HTR-8/SVneo (cell line): ENCODE measurements at regions not wholly inside any gene's neighbourhood (a gene's known extent, or its start where the extent isn't known, plus 50 kb on each side); places are given as distances from the start of the nearest gene placed in this dataset.
"Not testable (repeated sequence)": the region's sequence is repeated elsewhere in the genome, so short reads cannot be mapped to it uniquely, and the experiment has no call there.

Experiments used
- DNase-seq: peaks from one replicate; pipeline ENCODE4 v3.0.0; 2011; ENCODE audit warnings: low spot score, mixed read lengths; ENCODE audit not compliant: insufficient read length
- FAIRE-seq: peaks from 2 replicates; lab custom pipeline; 2011; peaks lifted over from hg19 to GRCh38; lab: Jason Lieb, UNC

- not testable (repeated sequence) for FAIRE-seq, DNase-seq
Measured at GRCh38 chr7:65794671-65795391, 78.0 kb upstream of the VKORC1L1 start.

GRCh38 chr7:65795392-65795716 lies 77.5 kb upstream of the VKORC1L1 start:
- not testable (repeated sequence) for FAIRE-seq, DNase-seq

GRCh38 chr7:65796205-65796604 lies 76.7 kb upstream of the VKORC1L1 start:
- FAIRE-seq (no peak), DNase-seq (no peak)

GRCh38 chr7:65797086-65797485 lies 75.8 kb upstream of the VKORC1L1 start:
- not testable (repeated sequence) for DNase-seq, FAIRE-seq

GRCh38 chr7:65797566-65797965 lies 75.3 kb upstream of the VKORC1L1 start:
- FAIRE-seq, DNase-seq: not testable (repeated sequence)

GRCh38 chr7:65798111-65799075 lies 74.5 kb upstream of the VKORC1L1 start:
- no peak for FAIRE-seq
- DNase-seq, result no peak

- FAIRE-seq, DNase-seq: not testable (repeated sequence)
Measured at GRCh38 chr7:65800191-65800590, 72.7 kb upstream of the VKORC1L1 start.

- DNase-seq (no peak), FAIRE-seq (no peak)
Measured at GRCh38 chr7:65800890-65801341, 72.0 kb upstream of the VKORC1L1 start.

- no peak for FAIRE-seq
- no peak for DNase-seq
Measured at GRCh38 chr7:65804887-65805286, 68.0 kb upstream of the VKORC1L1 start.

GRCh38 chr7:65807067-65807466 lies 65.8 kb upstream of the VKORC1L1 start:
- not testable (repeated sequence) for DNase-seq, FAIRE-seq

- no peak for DNase-seq
- FAIRE-seq, result no peak
Measured at GRCh38 chr7:65809259-65809981, 63.5 kb upstream of the VKORC1L1 start.

- no peak for FAIRE-seq
- no peak for DNase-seq
Measured at GRCh38 chr7:65809982-65810288, 62.9 kb upstream of the VKORC1L1 start.

GRCh38 chr7:65812281-65812680 lies 60.6 kb upstream of the VKORC1L1 start:
- DNase-seq (no peak), FAIRE-seq (no peak)

GRCh38 chr7:65814556-65815167 lies 58.2 kb upstream of the VKORC1L1 start:
- not testable (repeated sequence) for FAIRE-seq, DNase-seq

- DNase-seq (no peak), FAIRE-seq (no peak)
Measured at GRCh38 chr7:65820287-65820950, 52.5 kb upstream of the VKORC1L1 start.
